OCI-LY3 (cell line): ENCODE measurements at regions not wholly inside any gene's neighbourhood (a gene's known extent, or its start where the extent isn't known, plus 50 kb on each side); places are given as distances from the start of the nearest gene placed in this dataset.

ENCODE experiments used
- H2AFZ ChIP-seq: fragments of 200-600, 300-600 bp; shearing (Covaris generic); 2 replicates; pipeline ENCODE4 v1.6.0; 2014; ENCODE audit warnings: antibody characterized with exemption, low read depth, low read length
- H3K27ac ChIP-seq: fragments of 200-600, 300-600 bp; sonication (generic); 2 replicates; pipeline ENCODE4 v1.5.1; 2014; ENCODE audit warnings: mild to moderate bottlenecking, low read length, moderate library complexity, mixed read lengths
- H3K27me3 ChIP-seq: fragments of 200-600, 300-600 bp; sonication (generic); 2 replicates; pipeline ENCODE4 v1.6.1; 2014; ENCODE audit warnings: low read depth, low read length, mixed read lengths
- H3K36me3 ChIP-seq: fragments of 200-600, 300-600 bp; sonication (generic); replicated peaks from 2 replicates; pipeline ENCODE3; 2014; ENCODE audit warnings: low read depth, low read length, mixed read lengths
- H3K4me1 ChIP-seq: fragments of 300-600, 200-600 bp; sonication (generic); 2 replicates; pipeline ENCODE4 v1.6.1; 2014; ENCODE audit warnings: low read length, mixed read lengths
- H3K4me2 ChIP-seq: fragments of 200-600, 300-600 bp; sonication (generic); 2 replicates; pipeline ENCODE4 v1.6.1; 2014; ENCODE audit warnings: low read length, mixed read lengths
- H3K4me3 ChIP-seq: fragments of 300-600, 200-600 bp; sonication (generic); 2 replicates; pipeline ENCODE4 v1.5.1; 2014; ENCODE audit warnings: antibody characterized with exemption, mild to moderate bottlenecking, low read length, moderate library complexity
- H3K79me2 ChIP-seq: fragments of 300-600, 200-600 bp; shearing (Covaris generic); 2 replicates; pipeline ENCODE4 v1.6.1; 2014; ENCODE audit warnings: mild to moderate bottlenecking, low read length, mixed read lengths
- H3K9ac ChIP-seq: fragments of 300-600, 200-600 bp; shearing (Covaris generic); 2 replicates; pipeline ENCODE4 v1.6.0; 2014; ENCODE audit warnings: mild to moderate bottlenecking, low read length, moderate library complexity
- H3K9me3 ChIP-seq: fragments of 200-600, 300-600 bp; shearing (Covaris generic); 2 replicates; pipeline ENCODE4 v1.6.1; 2014; ENCODE audit warnings: low read length, mixed read lengths; ENCODE audit not compliant: insufficient read depth
- H4K20me1 ChIP-seq: fragments of 200-600, 300-600 bp; sonication (generic); 2 replicates; pipeline ENCODE4 v1.6.1; 2016; ENCODE audit warnings: low read length, mixed read lengths; ENCODE audit not compliant: insufficient read depth
- EZH2phosphoT487 ChIP-seq: fragments of 200-600 bp; shearing (Covaris generic); IDR thresholded peaks from 2 replicates; pipeline ENCODE4 v1.6.1; 2018; ENCODE audit warnings: antibody characterized with exemption, mixed run types, low read depth
- TF ChIP-seq, protein P1 (sequence below): fragments of 200-600, 300-600 bp; sonication (generic); IDR thresholded peaks from 2 replicates; pipeline ENCODE4 v1.5.1; 2014; ENCODE audit warnings: antibody characterized with exemption, low read length, low read depth

DNA sequence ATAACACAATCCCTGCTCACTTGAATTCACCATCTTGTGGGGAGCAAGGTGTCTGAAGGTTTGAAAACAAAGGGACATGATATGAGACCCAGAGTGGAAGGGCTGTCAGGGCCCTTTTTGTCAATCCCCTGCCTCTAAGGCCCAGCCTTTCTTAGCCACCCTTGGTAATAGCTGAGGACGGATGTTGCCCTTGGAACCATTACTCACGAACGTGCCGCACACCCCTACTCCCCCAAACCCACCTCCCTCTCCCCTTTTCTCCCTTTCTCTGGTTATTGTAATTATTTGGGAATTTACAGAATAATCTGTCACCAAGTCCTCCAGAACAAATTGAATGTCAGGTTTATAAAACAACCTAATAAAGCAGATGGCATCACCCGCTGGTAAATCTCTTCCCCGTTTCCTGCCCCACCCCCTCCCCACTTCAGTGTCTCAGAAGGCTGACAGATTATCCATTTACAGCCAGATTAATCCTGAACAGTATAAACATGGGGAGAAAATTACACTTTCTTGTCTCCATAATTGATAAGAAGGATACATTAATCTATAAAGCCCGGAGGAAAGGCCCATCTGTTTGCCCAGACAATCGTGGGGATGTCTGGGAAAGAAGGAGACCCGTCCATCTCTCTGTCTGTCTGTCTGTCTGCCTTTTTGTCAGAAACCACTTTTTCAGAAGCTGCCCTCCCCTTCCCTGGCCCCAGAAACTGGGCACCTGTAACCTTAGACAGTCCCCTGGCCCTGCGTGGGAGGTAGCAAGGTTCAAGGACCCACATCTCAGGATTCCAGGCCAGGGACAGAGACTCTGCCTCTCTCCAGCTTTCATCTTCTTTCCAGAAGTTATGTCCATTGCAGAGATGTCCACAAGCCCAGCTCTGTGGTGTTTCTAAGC lies 60.6 kb upstream of the CD34 start:
- Histone ChIP-seq H3K9me3 (no peaks in the 10 kb centered on the region), H3K27me3 (peaks cover 24% of the 10 kb centered on the region), H2AFZ (no peak overlapping the region), H3K27ac (no peak overlapping the region), H3K4me3 (no peak overlapping the region), H3K4me2 (no peak overlapping the region), H3K79me2 (no peaks in the 10 kb centered on the region), H3K9ac (no peak overlapping the region), H3K36me3 (no peaks in the 10 kb centered on the region), H4K20me1 (no peaks in the 10 kb centered on the region), H3K4me1 (peaks cover 6% of the 10 kb centered on the region)
- TF ChIP-seq, protein P1, sequence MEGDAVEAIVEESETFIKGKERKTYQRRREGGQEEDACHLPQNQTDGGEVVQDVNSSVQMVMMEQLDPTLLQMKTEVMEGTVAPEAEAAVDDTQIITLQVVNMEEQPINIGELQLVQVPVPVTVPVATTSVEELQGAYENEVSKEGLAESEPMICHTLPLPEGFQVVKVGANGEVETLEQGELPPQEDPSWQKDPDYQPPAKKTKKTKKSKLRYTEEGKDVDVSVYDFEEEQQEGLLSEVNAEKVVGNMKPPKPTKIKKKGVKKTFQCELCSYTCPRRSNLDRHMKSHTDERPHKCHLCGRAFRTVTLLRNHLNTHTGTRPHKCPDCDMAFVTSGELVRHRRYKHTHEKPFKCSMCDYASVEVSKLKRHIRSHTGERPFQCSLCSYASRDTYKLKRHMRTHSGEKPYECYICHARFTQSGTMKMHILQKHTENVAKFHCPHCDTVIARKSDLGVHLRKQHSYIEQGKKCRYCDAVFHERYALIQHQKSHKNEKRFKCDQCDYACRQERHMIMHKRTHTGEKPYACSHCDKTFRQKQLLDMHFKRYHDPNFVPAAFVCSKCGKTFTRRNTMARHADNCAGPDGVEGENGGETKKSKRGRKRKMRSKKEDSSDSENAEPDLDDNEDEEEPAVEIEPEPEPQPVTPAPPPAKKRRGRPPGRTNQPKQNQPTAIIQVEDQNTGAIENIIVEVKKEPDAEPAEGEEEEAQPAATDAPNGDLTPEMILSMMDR = no peak
- no peak for TF ChIP-seq EZH2phosphoT487

DNA sequence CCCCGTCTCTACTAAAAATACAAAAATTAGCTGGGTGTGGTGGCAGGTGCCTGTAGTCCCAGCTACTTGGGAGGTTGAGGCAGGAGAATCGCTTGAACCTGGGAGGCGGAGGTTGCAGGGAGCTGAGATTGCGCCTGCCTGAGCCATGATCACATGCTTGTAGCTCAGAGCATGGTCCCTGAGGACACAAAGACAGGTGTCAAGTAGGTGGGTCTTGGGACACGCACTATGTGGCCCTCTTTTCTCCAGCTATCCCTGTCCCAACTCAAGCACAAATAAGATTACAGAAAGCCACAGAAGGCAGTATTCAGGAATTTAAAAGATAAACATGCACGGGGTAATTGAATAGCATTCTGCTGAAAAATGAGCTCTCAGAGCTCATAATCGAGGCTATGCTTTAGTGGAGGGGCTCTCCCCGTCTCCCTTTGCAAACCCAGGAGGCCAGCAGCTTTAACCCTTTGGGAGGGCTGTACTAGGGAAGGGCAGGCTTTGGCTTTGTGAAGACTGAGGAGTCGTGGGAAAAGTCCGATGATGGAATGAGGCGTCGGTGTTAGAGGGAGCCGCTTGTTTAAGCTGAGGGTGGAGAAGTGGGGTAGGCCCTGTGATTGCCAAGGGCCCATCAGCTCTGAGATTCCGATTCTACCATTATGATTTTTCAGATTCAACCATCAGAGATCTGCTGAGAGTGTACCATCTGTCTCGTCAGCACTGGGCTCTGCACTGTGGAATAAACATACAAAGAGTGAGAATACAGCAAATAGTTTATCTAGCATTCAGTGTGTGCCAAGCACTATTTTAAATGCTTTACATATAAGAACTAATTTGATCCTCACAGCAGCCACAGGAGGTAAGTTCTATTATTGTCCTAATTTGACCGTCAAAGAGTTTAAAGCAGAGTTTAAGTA lies 59.7 kb upstream of the CD34 start:
- Histone ChIP-seq H3K27me3 (peaks cover 21% of the 10 kb centered on the region), H3K4me2 (no peak overlapping the region), H4K20me1 (no peaks in the 10 kb centered on the region), H3K79me2 (no peaks in the 10 kb centered on the region), H2AFZ (no peak overlapping the region), H3K4me1 (peaks cover 6% of the 10 kb centered on the region), H3K4me3 (no peak overlapping the region), H3K36me3 (no peaks in the 10 kb centered on the region), H3K9me3 (no peaks in the 10 kb centered on the region), H3K9ac (no peak overlapping the region), H3K27ac (no peak overlapping the region)
- TF ChIP-seq EZH2phosphoT487 = no peak
- TF ChIP-seq, protein P1 = no peak

DNA sequence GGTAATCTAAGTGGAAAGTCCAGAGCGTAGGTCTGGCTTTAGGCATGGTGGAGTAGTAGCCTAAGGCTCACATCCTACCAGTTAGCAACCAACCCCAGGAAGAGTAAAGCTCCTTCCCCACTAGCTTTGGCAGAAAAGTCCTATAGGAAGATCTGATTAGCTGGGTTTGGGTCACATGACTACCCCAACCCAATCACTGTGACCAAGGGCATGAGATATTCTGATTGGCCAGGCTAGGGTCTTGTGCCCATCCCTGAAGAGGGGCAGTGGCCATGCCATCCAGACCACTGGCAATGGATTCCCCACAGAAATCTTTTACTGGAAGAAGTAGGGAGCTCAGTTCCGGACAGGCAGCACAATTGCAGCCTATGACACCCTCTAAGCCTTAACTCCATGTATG lies 58.6 kb upstream of the CD34 start:
- Histone ChIP-seq H4K20me1 (no peaks in the 10 kb centered on the region), H3K4me3 (no peak overlapping the region), H3K27me3 (peaks cover 24% of the 10 kb centered on the region), H3K27ac (no peak overlapping the region), H3K9ac (no peak overlapping the region), H3K4me1 (peaks cover 6% of the 10 kb centered on the region), H3K9me3 (no peaks in the 10 kb centered on the region), H3K36me3 (no peaks in the 10 kb centered on the region), H3K79me2 (no peaks in the 10 kb centered on the region), H2AFZ (no peak overlapping the region), H3K4me2 (no peak overlapping the region)
- TF ChIP-seq, protein P1 = no peak
- TF ChIP-seq EZH2phosphoT487 = no peak

DNA sequence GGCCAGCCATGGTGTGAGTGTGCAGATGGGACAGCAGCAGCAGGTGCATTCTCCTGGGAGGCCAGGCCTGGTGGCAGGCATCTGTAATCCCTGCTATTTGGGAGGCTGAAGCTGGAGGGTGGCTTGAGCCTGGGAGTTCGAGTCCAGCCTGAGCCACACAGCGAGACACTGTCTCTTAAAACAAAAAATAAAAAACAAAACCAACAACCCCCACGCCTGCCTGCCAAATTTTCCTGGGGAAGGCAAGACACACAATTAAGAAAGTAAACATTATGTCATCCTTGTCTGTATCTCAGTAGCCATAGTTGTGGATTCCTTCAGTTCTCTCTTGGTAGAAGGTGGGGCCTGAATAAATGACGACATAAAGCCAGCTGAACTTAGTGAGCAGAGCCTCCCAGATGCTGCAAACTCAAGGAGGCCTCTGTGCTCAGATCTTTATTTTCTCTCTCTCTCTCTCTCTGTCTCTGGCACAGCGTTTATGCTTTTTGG lies 57.6 kb upstream of the CD34 start:
- Histone ChIP-seq H3K4me2 (no peak overlapping the region), H3K4me1 (peaks cover 6% of the 10 kb centered on the region), H3K4me3 (no peak overlapping the region), H2AFZ (no peak overlapping the region), H4K20me1 (no peaks in the 10 kb centered on the region), H3K27me3 (peaks cover 17% of the 10 kb centered on the region), H3K9me3 (no peaks in the 10 kb centered on the region), H3K79me2 (no peaks in the 10 kb centered on the region), H3K9ac (no peak overlapping the region), H3K36me3 (no peaks in the 10 kb centered on the region), H3K27ac (no peak overlapping the region)
- TF ChIP-seq, protein P1 = no peak
- no peak for TF ChIP-seq EZH2phosphoT487
